ENCODE measurements at regions not wholly inside any gene's neighbourhood (a gene's known extent, or its start where the extent isn't known, plus 50 kb on each side); places are given as distances from the start of the nearest gene placed in this dataset.

DNA sequence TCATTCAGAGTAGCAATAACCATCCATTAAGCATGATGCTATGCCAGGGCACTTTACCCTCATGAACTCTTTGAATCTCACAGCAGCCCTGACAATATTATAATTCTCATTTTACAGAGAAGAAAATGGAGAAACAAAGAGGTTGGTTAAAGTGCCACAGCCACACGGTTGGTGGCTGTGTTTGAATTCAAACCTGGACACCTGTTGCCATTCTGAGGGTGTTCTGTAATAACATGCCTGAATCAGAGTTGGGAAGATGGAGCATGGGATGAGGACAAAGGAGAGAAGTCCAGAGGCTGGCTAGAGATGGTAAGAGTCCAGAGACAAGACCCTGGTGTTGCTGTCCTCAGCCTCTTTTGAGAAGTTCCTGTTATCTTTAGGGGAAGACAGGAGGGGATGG is 127.7 kb downstream of the DHX35 start:
- no peaks in the 10 kb centered on the region for H3K79me2 ChIP-seq (ENCODE audit: insufficient read depth, low read length)
- H3K27me3 ChIP-seq (ENCODE audit: low read length) = no peaks in the 10 kb centered on the region
- H3K4me3 ChIP-seq (ENCODE audit: insufficient read depth, low read length, poor library complexity, severe bottlenecking) = no peak overlapping the region
- no peak overlapping the region for H3K4me2 ChIP-seq (ENCODE audit: low read depth, low read length, poor library complexity, severe bottlenecking)
- H3K27ac ChIP-seq (ENCODE audit: low read depth, low read length) = no peak overlapping the region
- no peak for TF ChIP-seq EZH2phosphoT487 (conservative IDR thresholded peaks at IDR 0.05; ENCODE audit: low read length)
- TF ChIP-seq, protein P1, sequence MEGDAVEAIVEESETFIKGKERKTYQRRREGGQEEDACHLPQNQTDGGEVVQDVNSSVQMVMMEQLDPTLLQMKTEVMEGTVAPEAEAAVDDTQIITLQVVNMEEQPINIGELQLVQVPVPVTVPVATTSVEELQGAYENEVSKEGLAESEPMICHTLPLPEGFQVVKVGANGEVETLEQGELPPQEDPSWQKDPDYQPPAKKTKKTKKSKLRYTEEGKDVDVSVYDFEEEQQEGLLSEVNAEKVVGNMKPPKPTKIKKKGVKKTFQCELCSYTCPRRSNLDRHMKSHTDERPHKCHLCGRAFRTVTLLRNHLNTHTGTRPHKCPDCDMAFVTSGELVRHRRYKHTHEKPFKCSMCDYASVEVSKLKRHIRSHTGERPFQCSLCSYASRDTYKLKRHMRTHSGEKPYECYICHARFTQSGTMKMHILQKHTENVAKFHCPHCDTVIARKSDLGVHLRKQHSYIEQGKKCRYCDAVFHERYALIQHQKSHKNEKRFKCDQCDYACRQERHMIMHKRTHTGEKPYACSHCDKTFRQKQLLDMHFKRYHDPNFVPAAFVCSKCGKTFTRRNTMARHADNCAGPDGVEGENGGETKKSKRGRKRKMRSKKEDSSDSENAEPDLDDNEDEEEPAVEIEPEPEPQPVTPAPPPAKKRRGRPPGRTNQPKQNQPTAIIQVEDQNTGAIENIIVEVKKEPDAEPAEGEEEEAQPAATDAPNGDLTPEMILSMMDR (IDR thresholded peaks at IDR 0.05; ENCODE audit: insufficient read depth, low read length, poor library complexity, severe bottlenecking) = no peak
- H3K9me3 ChIP-seq (ENCODE audit: insufficient read depth, low read length) = no peaks in the 10 kb centered on the region
- no peak overlapping the region for H3K9ac ChIP-seq (ENCODE audit: low read length)
- H3K9me2 ChIP-seq (replicated peaks; ENCODE audit: insufficient read depth, low read length) = no peaks in the 10 kb centered on the region
- H3K36me3 ChIP-seq (ENCODE audit: low read length) = no peaks in the 10 kb centered on the region
- no peak overlapping the region for H2AFZ ChIP-seq (ENCODE audit: low read depth, low read length, severe bottlenecking)
- no peaks in the 10 kb centered on the region for H4K20me1 ChIP-seq (ENCODE audit: low read depth, low read length)
- no peaks in the 10 kb centered on the region for H3F3A ChIP-seq (ENCODE audit: insufficient read depth)

Measured in SU-DHL-6 (cell line).